GM12873 (cell line): ENCODE measurements at regions not wholly inside any gene's neighbourhood (a gene's known extent, or its start where the extent isn't known, plus 50 kb on each side); places are given as distances from the start of the nearest gene placed in this dataset.

ENCODE experiments used
- CTCF ChIP-seq: IDR thresholded peaks from 2 replicates; pipeline ENCODE4 v1.5.1; 2012; ENCODE audit warnings: low read depth, mild to moderate bottlenecking, moderate library complexity, low read length, control low read depth; ENCODE audit not compliant: insufficient read depth; ENCODE audit errors: missing control alignments

GRCh38 chr15:101124731-101125451, 127.0 kb downstream of the CHSY1 start:
- TF ChIP-seq CTCF: no peak

GRCh38 chr15:101123222-101123910, 128.5 kb downstream of the CHSY1 start:
- TF ChIP-seq CTCF: no peak

- no peak for TF ChIP-seq CTCF
Observed at GRCh38 chr15:101122806-101123205, 129.0 kb downstream of the CHSY1 start.

GRCh38 chr15:101122266-101122665, 129.6 kb downstream of the CHSY1 start:
- TF ChIP-seq CTCF: no peak

- TF ChIP-seq CTCF: peak; percentile 40
Observed at GRCh38 chr15:101121511-101122090, 130.2 kb downstream of the CHSY1 start.

- no peak for TF ChIP-seq CTCF
Observed at GRCh38 chr15:101120987-101121386, 130.9 kb downstream of the CHSY1 start.

- TF ChIP-seq CTCF: no peak
Observed at GRCh38 chr15:101120473-101120872, 131.4 kb downstream of the CHSY1 start.
